ENCODE measurements at regions not wholly inside any gene's neighbourhood (a gene's known extent, or its start where the extent isn't known, plus 50 kb on each side); places are given as distances from the start of the nearest gene placed in this dataset.

DNA sequence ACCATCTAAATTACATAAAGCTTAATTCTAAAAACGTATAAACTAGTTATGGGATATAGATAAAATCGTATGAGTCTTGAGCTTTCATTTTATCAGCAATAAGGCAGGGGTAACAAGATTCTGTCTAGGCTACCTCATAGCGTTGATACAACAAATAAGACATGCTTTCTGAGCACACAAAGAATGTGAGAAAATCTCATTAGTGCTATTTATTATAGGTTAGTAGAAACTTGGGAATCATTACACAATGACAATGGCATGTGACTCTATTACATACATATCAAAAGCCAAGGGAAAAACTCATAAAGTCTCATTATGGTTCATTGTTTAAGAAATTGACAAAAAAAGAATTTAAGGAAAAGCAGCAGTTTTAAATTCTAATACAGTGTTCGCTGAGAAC, 448.6 kb downstream of the PLK2 start:
- Histone ChIP-seq H2AFZ (ENCODE audit: low read depth) (no peak overlapping the region), H4K20me1 (ENCODE audit: insufficient read depth) (no peaks in the 10 kb centered on the region), H3K27ac (ENCODE audit: low read depth in 2 of 2, low read length in 1 of 2) (no peak overlapping the region), H3K4me1 (ENCODE audit: control insufficient read depth in 1 of 2, insufficient read depth in 2 of 2, low read depth in 1 of 2, low read length in 1 of 2) (0 out of 4 replicates have a peak, but pooled peaks cover 0 to 3% of the 10 kb centered on the region in 2 experiments), H3K36me3 (replicated peaks in 1 of 2; ENCODE audit: control insufficient read depth in 1 of 2, insufficient read depth in 2 of 2, low read length in 1 of 2) (no peaks in the 10 kb centered on the region), H3F3A (replicated peaks; ENCODE audit: insufficient read depth) (no peaks in the 10 kb centered on the region), H3K9me2 (no peaks in the 10 kb centered on the region), H3K4me3 (ENCODE audit: low read depth in 2 of 2, low read length in 1 of 2) (no peak overlapping the region), H3K27me3 (ENCODE audit: insufficient read depth) (no peaks in the 10 kb centered on the region), H3K4me2 (no peak overlapping the region), H3K79me2 (ENCODE audit: insufficient read depth) (no peaks in the 10 kb centered on the region), H3K9me3 (no peaks in the 10 kb centered on the region), H3K9ac (no peak overlapping the region)
- WGBS (ENCODE audit: low lambda C conversion rate): 69% methylated on average over 4 of the region's 4 CpGs
- TF ChIP-seq RFX5 (IDR thresholded peaks at IDR 0.05; ENCODE audit: low read length): no peak
- TF ChIP-seq GABPA (IDR thresholded peaks at IDR 0.05; ENCODE audit: low read depth): no peak
- no peak for TF ChIP-seq RCOR1 (IDR thresholded peaks at IDR 0.05; ENCODE audit: low read length)
- TF ChIP-seq NFIC (IDR thresholded peaks at IDR 0.05; ENCODE audit: borderline replicate concordance): no peak
- TF ChIP-seq, protein P1, sequence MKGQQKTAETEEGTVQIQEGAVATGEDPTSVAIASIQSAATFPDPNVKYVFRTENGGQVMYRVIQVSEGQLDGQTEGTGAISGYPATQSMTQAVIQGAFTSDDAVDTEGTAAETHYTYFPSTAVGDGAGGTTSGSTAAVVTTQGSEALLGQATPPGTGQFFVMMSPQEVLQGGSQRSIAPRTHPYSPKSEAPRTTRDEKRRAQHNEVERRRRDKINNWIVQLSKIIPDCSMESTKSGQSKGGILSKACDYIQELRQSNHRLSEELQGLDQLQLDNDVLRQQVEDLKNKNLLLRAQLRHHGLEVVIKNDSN (IDR thresholded peaks at IDR 0.05; ENCODE audit: borderline replicate concordance, low read depth): no peak
- TF ChIP-seq CHD2 (IDR thresholded peaks at IDR 0.05; ENCODE audit: low read length, partially characterized antibody): no peak
- no peak for TF ChIP-seq GATA2 (CRISPR knock-in tag; IDR thresholded peaks at IDR 0.05)
- no peak for TF ChIP-seq MEF2A (IDR thresholded peaks at IDR 0.05; ENCODE audit: borderline replicate concordance, low read depth)
- no peak for TF ChIP-seq JUND (IDR thresholded peaks at IDR 0.05)
- no peak for TF ChIP-seq FOXM1 (IDR thresholded peaks at IDR 0.05; ENCODE audit: low read depth)
- TF ChIP-seq, protein P2, sequence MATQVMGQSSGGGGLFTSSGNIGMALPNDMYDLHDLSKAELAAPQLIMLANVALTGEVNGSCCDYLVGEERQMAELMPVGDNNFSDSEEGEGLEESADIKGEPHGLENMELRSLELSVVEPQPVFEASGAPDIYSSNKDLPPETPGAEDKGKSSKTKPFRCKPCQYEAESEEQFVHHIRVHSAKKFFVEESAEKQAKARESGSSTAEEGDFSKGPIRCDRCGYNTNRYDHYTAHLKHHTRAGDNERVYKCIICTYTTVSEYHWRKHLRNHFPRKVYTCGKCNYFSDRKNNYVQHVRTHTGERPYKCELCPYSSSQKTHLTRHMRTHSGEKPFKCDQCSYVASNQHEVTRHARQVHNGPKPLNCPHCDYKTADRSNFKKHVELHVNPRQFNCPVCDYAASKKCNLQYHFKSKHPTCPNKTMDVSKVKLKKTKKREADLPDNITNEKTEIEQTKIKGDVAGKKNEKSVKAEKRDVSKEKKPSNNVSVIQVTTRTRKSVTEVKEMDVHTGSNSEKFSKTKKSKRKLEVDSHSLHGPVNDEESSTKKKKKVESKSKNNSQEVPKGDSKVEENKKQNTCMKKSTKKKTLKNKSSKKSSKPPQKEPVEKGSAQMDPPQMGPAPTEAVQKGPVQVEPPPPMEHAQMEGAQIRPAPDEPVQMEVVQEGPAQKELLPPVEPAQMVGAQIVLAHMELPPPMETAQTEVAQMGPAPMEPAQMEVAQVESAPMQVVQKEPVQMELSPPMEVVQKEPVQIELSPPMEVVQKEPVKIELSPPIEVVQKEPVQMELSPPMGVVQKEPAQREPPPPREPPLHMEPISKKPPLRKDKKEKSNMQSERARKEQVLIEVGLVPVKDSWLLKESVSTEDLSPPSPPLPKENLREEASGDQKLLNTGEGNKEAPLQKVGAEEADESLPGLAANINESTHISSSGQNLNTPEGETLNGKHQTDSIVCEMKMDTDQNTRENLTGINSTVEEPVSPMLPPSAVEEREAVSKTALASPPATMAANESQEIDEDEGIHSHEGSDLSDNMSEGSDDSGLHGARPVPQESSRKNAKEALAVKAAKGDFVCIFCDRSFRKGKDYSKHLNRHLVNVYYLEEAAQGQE (IDR thresholded peaks at IDR 0.05; ENCODE audit: low read depth, low read length): no peak
- TF ChIP-seq, protein P3, sequence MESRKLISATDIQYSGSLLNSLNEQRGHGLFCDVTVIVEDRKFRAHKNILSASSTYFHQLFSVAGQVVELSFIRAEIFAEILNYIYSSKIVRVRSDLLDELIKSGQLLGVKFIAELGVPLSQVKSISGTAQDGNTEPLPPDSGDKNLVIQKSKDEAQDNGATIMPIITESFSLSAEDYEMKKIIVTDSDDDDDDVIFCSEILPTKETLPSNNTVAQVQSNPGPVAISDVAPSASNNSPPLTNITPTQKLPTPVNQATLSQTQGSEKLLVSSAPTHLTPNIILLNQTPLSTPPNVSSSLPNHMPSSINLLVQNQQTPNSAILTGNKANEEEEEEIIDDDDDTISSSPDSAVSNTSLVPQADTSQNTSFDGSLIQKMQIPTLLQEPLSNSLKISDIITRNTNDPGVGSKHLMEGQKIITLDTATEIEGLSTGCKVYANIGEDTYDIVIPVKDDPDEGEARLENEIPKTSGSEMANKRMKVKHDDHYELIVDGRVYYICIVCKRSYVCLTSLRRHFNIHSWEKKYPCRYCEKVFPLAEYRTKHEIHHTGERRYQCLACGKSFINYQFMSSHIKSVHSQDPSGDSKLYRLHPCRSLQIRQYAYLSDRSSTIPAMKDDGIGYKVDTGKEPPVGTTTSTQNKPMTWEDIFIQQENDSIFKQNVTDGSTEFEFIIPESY (IDR thresholded peaks at IDR 0.05; ENCODE audit: borderline replicate concordance, low read depth): no peak
- TF ChIP-seq MXI1 (IDR thresholded peaks at IDR 0.05; ENCODE audit: low read depth, low read length): no peak
- no peak for TF ChIP-seq TAF1 (IDR thresholded peaks at IDR 0.05; ENCODE audit: borderline replicate concordance, low read depth, low read length)
- TF ChIP-seq, protein P4, sequence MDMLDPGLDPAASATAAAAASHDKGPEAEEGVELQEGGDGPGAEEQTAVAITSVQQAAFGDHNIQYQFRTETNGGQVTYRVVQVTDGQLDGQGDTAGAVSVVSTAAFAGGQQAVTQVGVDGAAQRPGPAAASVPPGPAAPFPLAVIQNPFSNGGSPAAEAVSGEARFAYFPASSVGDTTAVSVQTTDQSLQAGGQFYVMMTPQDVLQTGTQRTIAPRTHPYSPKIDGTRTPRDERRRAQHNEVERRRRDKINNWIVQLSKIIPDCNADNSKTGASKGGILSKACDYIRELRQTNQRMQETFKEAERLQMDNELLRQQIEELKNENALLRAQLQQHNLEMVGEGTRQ (IDR thresholded peaks at IDR 0.05; ENCODE audit: borderline replicate concordance, low read depth, low read length): no peak
- TF ChIP-seq, protein P5, sequence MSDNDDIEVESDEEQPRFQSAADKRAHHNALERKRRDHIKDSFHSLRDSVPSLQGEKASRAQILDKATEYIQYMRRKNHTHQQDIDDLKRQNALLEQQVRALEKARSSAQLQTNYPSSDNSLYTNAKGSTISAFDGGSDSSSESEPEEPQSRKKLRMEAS (IDR thresholded peaks at IDR 0.05; ENCODE audit: low read depth): no peak
- CTCF ChIA-PET: no interaction called here
- no peak for DNase-seq
- POLR2A ChIA-PET: no interaction called here
